Stimulated activated CD4-positive, alpha-beta T cell treated with anti-CD3 and anti-CD28 coated beads, Interleukin-4, amount 100 ng/mL, for 1 hour (primary cell): ENCODE measurements at regions not wholly inside any gene's neighbourhood (a gene's known extent, or its start where the extent isn't known, plus 50 kb on each side); places are given as distances from the start of the nearest gene placed in this dataset.
"Not testable (repeated sequence)": the region's sequence is repeated elsewhere in the genome, so short reads cannot be mapped to it uniquely, and the experiment has no call there.

Experiments
- DNase-seq: peaks from one replicate; pipeline ENCODE4 v3.0.0-alpha.2; 2020

DNA sequence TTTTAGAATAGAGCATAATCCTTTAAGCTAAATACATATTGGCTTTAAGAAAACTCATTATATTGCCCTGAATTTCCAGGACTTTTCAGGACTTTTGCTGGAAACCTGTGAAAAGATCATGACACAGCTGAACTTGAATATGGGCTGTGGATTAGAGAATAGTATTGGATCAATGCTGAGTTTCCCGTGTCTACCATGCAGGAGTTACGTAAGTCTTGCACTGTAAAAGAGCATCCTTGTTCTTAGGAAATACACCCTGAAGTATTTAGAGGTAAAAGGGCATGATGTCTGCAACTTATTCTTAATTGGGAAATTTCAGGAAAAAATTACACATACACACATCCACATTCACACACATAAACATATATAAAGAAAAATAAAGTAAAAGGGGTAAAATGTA lies 82.1 kb downstream of the ZFP36L2 start:
- DNase-seq: no peak

DNA sequence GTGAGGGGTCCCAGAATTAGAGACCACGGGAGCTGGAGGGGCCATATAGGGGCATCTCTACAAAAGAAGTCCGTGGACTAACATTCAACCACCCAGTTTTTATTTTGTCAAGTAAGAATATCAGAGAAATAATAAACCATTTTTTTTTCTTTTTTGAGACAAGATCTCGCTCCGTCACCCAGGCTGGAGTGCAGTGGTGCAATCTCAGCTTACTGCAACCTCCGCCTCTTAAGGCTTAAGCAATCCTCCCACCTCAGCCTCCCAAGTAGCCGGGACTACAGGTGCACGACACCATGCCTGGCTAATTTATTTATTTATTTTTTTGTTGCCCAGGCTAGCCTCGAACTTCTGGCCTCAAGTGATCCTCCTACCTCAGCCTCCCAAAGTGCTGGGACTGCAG lies 82.7 kb downstream of the ZFP36L2 start:
- DNase-seq: no peak

DNA sequence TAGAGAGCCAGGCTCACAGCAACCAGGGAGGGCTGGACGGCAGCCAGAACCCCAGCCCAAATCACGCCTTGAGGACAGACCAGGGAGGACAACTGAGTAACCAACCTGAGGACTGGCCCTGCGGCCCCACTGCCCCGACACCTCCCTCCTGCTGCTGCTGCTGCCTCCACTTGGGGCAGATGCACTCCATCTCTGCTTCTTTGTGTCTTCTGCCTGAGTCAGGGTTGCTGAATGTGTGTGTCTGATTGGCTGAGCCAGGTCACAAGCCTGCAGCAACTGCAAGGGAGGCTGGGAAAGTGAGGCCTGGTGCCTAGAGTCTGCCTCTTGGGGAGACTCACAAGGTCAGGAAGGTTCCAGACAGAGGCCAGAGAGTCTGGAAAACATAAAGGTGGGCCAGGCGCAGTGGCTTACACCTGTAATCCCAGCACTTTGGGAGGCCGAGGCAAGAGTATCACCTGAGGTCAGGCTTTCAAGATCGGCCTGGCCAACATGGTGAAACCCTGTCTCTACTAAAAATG lies 83.4 kb downstream of the ZFP36L2 start:
- peak; percentile 42 for DNase-seq

DNA sequence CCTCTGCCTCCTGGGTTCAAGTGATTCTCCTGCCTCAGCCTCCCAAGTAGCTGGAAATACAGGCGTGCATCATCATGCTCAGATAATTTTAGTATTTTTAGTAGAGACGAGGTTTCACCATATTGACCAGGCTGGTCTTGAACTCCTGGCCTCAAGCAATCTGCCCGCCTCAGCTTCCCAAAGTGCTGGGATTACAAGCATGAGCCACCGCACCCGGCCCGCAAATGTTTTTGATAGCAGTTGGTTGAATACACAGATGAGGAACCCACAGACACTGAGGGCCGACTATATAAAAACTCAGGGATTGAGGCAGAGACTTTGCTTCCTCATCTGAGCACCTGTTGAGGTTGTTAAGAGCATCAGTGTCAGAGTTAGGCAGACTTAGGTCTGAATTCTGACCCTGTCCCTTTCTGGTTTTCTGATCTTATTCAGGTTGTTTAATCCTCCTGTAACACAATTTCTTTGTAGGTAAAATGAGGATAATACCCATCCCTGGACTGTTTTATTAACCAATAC lies 84.7 kb downstream of the ZFP36L2 start:
- DNase-seq: not testable (repeated sequence)

- DNase-seq: no peak
These were observed 86.3 kb downstream of the ZFP36L2 start for GRCh38 chr2:43139996-43140621.

- DNase-seq: no peak
These were observed 86.9 kb downstream of the ZFP36L2 start for GRCh38 chr2:43139501-43139900.

- no peak for DNase-seq
These were observed 88.0 kb downstream of the ZFP36L2 start for GRCh38 chr2:43138441-43138840.

GRCh38 chr2:43136876-43137275 lies 89.5 kb downstream of the ZFP36L2 start:
- peak; percentile 60 for DNase-seq

DNA sequence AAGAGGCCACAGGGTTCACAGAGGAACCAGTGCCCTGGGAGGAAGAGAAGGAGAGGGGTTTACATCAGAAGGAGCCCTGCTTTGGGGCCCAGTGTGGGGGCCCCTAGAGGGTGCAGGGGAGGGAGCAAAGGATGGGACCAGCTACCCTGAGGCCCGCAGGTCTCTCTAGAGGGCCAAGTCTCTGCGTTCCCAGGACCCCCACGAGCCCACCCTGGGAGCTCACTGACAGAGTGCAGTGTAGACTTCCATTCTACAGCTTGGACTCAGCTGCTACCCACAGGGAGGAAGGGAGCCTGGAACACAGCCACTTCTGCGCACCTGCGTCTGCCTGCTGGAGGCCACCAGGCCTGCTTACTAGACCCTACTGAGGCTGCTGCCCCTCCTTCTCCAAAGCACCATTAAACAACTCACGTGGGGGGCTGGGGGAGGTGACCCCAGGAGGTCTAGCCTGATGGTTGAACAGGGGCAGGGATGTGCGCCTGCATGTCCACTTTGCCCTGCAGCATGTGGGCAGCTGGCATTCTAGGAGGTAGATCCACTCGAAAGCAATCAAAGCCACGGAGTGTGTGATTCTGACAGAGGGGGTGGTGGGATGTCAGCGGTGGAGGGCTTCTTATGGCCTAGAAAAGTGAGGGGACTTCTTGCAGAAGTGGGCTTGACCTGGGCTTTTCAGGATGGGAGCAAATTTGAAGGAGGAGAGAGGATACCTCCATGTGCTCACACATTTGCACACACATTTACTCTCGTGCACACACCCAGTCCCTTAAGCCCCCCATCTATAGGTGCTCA lies 90.2 kb downstream of the ZFP36L2 start:
- DNase-seq: no peak

DNA sequence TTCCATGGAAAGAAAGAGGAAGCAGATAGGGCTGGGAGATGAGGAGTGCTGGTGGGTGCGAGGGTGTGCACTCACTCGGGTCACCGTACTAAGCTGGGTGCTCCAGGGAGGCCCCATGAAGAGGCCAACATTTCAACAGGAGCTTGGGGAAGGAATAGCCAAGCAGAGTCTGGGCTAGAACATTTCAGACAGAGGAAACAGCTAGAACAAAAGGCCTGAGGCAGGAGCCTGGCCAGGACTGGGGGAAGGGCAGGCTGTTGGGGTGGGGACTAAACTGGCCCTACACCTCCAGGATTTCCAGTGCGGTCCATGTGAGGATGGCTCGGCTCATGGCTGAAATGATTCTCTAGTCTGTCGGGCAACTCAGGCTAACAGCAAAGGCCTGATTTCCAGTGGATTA lies 90.8 kb downstream of the ZFP36L2 start:
- DNase-seq: no peak

DNA sequence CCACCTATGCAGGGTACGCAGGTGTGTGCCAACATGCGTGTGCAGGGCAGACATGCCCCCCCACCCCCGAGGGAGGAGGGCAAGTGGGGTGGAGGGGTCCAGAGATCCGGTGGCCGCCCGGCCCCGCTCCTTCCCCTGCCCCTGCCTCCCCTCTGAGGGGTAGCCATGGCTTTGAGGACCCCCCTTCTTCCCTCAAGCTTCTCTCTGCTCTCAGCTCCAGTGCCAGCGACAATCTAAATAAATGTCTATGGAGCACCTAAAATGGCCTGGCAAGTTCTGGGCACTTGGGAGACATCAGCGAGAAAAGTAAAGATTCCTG lies 91.9 kb downstream of the ZFP36L2 start:
- DNase-seq: no peak

GRCh38 chr2:43133708-43134570 lies 92.5 kb downstream of the ZFP36L2 start:
- peak; percentile 66 for DNase-seq

GRCh38 chr2:43133336-43133707 lies 93.1 kb downstream of the ZFP36L2 start:
- DNase-seq: no peak

DNA sequence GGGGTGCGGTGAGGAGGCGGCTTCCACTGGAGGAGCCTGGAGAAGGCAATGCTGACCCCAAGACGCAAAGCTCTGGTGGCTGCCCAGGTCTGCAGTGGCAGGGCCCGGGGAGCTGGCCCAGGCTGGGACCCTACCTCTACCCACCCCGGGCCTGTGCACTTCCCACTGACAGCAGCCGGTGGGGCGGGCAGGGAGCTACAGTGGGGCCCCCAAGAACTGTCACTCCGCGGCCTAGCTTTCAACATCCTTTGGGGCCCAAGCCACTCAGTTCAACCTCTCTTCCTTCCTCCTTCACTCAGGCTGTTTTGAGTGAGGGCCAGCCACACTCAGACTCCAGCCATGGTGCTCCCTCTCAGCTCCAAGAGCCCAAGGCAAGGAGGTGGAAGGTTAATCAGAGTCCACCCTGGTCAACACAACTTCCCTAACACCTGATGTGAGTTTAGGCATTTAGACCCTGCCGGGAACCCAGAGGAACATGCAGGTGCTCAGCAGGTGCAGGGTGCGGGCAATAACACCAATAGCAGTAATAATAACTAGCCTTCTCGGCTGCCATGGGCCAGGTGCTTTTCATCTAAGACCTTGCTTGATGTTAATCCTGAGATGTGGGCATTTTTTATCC lies 93.6 kb downstream of the ZFP36L2 start:
- no peak for DNase-seq

DNA sequence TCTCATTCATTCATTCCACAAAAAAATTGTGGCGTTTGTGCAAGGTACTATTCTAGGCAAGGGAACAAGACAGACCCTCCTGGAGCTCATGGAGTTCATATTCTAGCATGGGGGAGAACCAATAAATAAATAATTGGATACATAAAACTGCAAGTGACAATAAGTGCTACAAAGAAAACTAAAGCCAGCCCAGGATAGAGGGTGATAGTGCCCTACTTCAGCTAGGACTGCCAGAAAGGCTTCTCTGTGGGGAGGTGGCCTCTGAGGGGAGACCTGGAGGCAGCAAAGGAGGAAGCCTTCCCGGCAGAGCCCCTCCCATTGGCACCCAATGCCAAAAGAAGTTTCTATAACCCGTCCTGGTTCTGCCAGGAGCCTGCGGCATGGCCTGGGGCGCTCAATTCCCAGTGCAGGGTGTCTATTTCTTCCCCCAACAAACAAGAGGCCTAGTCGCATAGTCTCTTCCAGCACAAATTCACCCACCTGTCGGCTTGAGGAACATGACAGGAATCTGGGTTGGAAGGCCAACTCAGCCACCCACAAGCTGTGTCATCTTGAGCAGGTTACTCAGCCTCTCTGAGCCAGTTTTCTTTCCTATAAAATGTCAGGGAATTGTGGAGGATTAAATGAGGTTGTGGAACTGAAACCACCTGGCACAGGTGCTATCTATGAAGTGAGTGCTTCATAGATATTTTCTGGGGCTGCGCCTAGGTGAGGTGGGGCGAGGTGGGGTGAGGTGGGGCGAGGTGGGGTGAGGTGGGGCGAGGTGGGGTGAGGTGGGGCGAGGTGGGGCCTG lies 94.3 kb downstream of the ZFP36L2 start:
- DNase-seq: no peak

GRCh38 chr2:43131051-43131889 lies 95.1 kb downstream of the ZFP36L2 start:
- DNase-seq: peak; percentile 63

DNA sequence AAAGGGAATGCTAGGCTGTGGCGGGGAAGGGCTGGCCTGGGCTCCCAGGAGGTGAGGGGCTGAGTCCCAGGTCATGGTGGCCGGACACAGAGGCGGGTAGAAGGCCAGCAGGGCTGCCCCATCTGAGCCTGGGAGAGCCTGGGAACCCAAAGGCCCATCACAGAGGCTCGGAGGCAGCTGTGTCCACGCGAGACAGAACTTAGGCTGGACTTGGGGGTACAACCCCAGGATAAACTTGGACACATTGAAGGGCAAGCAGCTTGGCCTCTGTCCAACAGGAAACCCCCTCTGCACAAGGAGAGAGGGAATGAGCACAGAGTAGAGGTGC lies 95.9 kb downstream of the ZFP36L2 start:
- no peak for DNase-seq

DNA sequence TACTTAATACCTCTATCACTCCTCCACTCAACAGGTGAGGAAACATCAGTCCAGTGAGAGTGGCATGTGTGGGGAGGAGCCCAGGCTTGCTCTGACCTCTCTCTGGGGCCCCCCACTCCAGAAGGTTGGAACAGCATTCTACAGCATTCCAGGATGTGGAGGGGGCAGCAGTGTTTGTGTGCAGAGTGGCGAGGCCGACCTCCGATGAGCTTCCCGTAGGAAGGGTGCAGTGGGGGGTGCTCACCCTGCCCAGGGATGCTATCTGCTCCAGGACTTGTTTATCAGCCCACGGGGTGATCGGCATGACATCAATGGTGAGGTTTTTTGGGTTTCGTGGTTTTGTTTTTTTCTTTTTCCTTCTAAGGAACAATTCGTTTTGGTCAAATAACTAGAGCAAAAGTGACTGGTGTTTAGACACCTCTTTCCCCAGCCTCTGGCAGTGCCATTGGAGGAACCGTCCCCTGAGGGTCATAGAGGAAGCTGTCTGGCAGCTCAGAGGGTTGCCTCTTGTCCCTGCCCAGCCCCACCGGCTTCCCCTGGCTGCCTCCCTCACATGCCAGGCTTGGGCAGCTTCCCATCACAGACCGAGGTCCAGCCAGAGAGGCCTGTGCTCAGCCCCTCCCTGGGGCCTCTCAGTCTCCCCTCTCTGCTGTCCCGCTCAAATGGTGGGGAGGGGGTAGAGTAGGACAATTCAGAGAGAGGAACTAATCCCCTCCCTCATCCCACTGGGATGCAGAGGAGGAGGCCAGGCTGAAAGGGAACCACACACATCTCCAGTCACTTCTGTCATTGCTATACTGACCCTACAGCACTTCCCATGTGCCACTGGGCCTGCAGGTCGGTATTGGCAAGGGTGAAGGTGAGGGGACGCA lies 96.5 kb downstream of the ZFP36L2 start:
- DNase-seq: no peak

DNA sequence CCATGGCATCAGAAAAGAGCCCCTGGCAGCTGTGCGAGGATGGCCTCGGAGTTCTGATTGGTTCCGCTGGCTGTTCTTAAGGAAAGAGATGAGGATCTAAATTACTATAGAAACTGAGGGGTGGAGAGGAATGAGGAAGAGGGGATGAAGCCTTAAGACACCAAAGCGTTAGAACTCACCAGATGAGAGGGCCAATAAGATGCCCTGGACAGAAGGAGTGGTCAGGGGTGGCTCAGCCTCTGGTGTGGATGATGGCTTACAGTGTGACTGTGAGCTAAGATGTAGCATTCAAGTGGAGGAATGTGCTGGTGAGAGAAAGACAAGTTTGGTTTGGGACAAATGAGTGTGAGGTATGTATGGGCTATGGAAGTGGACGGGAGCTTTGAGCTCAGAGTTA lies 97.8 kb downstream of the ZFP36L2 start:
- no peak for DNase-seq

GRCh38 chr2:43127941-43128558 lies 98.4 kb downstream of the ZFP36L2 start:
- no peak for DNase-seq
